ENCODE measurements at regions not wholly inside any gene's neighbourhood (a gene's known extent, or its start where the extent isn't known, plus 50 kb on each side); places are given as distances from the start of the nearest gene placed in this dataset.

GRCh38 chr10:113221756-113222168 is 271.7 kb downstream of the TCF7L2 start:
- in situ Hi-C loops (cut with MboI) (no loop called here), intact Hi-C loops (cut with micrococcal nuclease) (no loop called here)
- ChIA-PET CTCF (ENCODE audit: low intra/inter-chr PET ratio) (no interaction called here), POLR2A (no interaction called here)
- no peaks in the 10 kb centered on the region for H3K79me2 ChIP-seq (ENCODE audit: control insufficient read depth, insufficient read depth, low read length)
- H3K9me1 ChIP-seq (ENCODE audit: control insufficient read depth, insufficient read depth, low read length): no peaks in the 10 kb centered on the region
- no peak for FAIRE-seq
- BruUV-seq (replicated peaks): no TSS peak
- H2AFZ ChIP-seq (ENCODE audit: low read depth, low read length): no peak overlapping the region
- no peak overlapping the region for H3K4me3 ChIP-seq
- H3K4me1 ChIP-seq (replicated peaks in 1 of 2; ENCODE audit: control insufficient read depth in 2 of 2, insufficient read depth in 2 of 2, low read length in 2 of 2): no peaks in the 10 kb centered on the region
- H3K27me3 ChIP-seq (ENCODE audit: control insufficient read depth in 2 of 2, insufficient read depth in 2 of 2, low read length in 2 of 2): peaks cover 0 to 26% of the 10 kb centered on the region in 2 experiments; a peak in 3 of 5 replicates
- no peaks in the 10 kb centered on the region for H3K36me3 ChIP-seq (ENCODE audit: control insufficient read depth, insufficient read depth, low read length)
- H3K9ac ChIP-seq (ENCODE audit: insufficient read depth in 1 of 2, low read depth in 2 of 2, low read length in 2 of 2): no peak overlapping the region
- 0 out of 2 replicates have a peak, but pooled peaks cover 3% of the 10 kb centered on the region for H4K20me1 ChIP-seq (replicated peaks; ENCODE audit: control insufficient read depth, insufficient read depth, low read length)
- no peak for ATAC-seq
- no peak for DNase-seq (ENCODE audit: extremely low read depth in 1 of 4, low spot score in 3 of 4)
- no peaks in the 10 kb centered on the region for H3K9me3 ChIP-seq (replicated peaks; ENCODE audit: control insufficient read depth, insufficient read depth, low read depth, low read length)
- TF ChIP-seq ZNF444 (CRISPR knock-in tag; IDR thresholded peaks at IDR 0.05) (no peak), SRF (CRISPR knock-in tag; IDR thresholded peaks at IDR 0.05) (no peak), CHD4 (IDR thresholded peaks at IDR 0.05; ENCODE audit: insufficient read depth, insufficient replicate concordance, low read depth, low read length, poor library complexity, severe bottlenecking) (no peak), NCOA4 (IDR thresholded peaks at IDR 0.05; ENCODE audit: partially characterized antibody) (no peak), SRSF1 (IDR thresholded peaks at IDR 0.05; ENCODE audit: low read depth, low read length) (no peak), SRSF9 (IDR thresholded peaks at IDR 0.05; ENCODE audit: borderline replicate concordance, low read depth, low read length) (no peak), MTA3 (IDR thresholded peaks at IDR 0.05; ENCODE audit: borderline replicate concordance) (no peak), HNRNPLL (IDR thresholded peaks at IDR 0.05; ENCODE audit: low read depth, low read length, poor library complexity, severe bottlenecking) (no peak), PHB2 (IDR thresholded peaks at IDR 0.05; ENCODE audit: low read depth) (no peak), PHB (CRISPR knock-in tag; IDR thresholded peaks at IDR 0.05) (no peak), BHLHE40 (IDR thresholded peaks at IDR 0.05; ENCODE audit: low read length) (no peak)
- TF ChIP-seq, protein P1, sequence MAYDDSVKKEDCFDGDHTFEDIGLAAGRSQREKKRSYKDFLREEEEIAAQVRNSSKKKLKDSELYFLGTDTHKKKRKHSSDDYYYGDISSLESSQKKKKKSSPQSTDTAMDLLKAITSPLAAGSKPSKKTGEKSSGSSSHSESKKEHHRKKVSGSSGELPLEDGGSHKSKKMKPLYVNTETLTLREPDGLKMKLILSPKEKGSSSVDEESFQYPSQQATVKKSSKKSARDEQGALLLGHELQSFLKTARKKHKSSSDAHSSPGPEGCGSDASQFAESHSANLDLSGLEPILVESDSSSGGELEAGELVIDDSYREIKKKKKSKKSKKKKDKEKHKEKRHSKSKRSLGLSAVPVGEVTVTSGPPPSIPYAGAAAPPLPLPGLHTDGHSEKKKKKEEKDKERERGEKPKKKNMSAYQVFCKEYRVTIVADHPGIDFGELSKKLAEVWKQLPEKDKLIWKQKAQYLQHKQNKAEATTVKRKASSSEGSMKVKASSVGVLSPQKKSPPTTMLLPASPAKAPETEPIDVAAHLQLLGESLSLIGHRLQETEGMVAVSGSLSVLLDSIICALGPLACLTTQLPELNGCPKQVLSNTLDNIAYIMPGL (CRISPR knock-in tag; IDR thresholded peaks at IDR 0.05): no peak
- 0% methylated on average over 6 of the region's 6 CpGs for WGBS (ENCODE audit: insufficient coverage, low coverage, missing lambda C conversion rate)
- H3K27ac ChIP-seq (ENCODE audit: extremely low read depth, low read depth, low read length): no peak overlapping the region
- no peak overlapping the region for H3K4me2 ChIP-seq (ENCODE audit: insufficient read depth, low read length)

All from K562 (cell line).